ENCODE measurements at regions not wholly inside any gene's neighbourhood (a gene's known extent, or its start where the extent isn't known, plus 50 kb on each side); places are given as distances from the start of the nearest gene placed in this dataset.

GRCh38 chr16:86325360-86325759, 185.0 kb upstream of the FOXF1 start (continued):
- TF ChIP-seq, protein P1, sequence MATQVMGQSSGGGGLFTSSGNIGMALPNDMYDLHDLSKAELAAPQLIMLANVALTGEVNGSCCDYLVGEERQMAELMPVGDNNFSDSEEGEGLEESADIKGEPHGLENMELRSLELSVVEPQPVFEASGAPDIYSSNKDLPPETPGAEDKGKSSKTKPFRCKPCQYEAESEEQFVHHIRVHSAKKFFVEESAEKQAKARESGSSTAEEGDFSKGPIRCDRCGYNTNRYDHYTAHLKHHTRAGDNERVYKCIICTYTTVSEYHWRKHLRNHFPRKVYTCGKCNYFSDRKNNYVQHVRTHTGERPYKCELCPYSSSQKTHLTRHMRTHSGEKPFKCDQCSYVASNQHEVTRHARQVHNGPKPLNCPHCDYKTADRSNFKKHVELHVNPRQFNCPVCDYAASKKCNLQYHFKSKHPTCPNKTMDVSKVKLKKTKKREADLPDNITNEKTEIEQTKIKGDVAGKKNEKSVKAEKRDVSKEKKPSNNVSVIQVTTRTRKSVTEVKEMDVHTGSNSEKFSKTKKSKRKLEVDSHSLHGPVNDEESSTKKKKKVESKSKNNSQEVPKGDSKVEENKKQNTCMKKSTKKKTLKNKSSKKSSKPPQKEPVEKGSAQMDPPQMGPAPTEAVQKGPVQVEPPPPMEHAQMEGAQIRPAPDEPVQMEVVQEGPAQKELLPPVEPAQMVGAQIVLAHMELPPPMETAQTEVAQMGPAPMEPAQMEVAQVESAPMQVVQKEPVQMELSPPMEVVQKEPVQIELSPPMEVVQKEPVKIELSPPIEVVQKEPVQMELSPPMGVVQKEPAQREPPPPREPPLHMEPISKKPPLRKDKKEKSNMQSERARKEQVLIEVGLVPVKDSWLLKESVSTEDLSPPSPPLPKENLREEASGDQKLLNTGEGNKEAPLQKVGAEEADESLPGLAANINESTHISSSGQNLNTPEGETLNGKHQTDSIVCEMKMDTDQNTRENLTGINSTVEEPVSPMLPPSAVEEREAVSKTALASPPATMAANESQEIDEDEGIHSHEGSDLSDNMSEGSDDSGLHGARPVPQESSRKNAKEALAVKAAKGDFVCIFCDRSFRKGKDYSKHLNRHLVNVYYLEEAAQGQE (IDR thresholded peaks at IDR 0.05; ENCODE audit: low read depth), result no peak
- no peak for TF ChIP-seq SIN3A (IDR thresholded peaks at IDR 0.05; ENCODE audit: low read depth)

GRCh38 chr16:86325895-86326294, 184.4 kb upstream of the FOXF1 start:
- POLR2A ChIA-PET, result no interaction called here
- H3K79me2 ChIP-seq (ENCODE audit: insufficient read depth, low read length), result no peaks in the 10 kb centered on the region
- DNase-seq (ENCODE audit: low read depth, low spot score) (no peak), ATAC-seq (no peak)
- no TSS peak for BruUV-seq (replicated peaks)
- intact Hi-C loops (cut with micrococcal nuclease), result no loop called here
- no peaks in the 10 kb centered on the region for H3K4me1 ChIP-seq (ENCODE audit: control insufficient read depth in 1 of 2, insufficient read depth in 2 of 2, low read length in 2 of 2)
- H3K4me3 ChIP-seq (replicated peaks in 1 of 2; ENCODE audit: low read depth in 1 of 2, low read length in 2 of 2), result no peak overlapping the region
- H2AFZ ChIP-seq (ENCODE audit: low read depth, low read length, poor library complexity, severe bottlenecking), result no peak overlapping the region
- H3K9me3 ChIP-seq (ENCODE audit: control insufficient read depth in 1 of 2, insufficient read depth in 1 of 2, low read depth in 1 of 2, low read length in 2 of 2), result peaks cover 0 to 3% of the 10 kb centered on the region in 2 experiments; a peak in 1 of 4 replicates
- no peaks in the 10 kb centered on the region for H3K9me2 ChIP-seq (ENCODE audit: insufficient read depth)
- RAD21 ChIA-PET (ENCODE audit: low non-redundant PET in 1 of 2, low total read pairs in 2 of 2, uncharacterized antibody in 2 of 2, unreplicated experiment in 2 of 2), result no interaction called here
- CTCF ChIA-PET, result no interaction called here
- no peaks in the 10 kb centered on the region for H4K20me1 ChIP-seq (ENCODE audit: insufficient read depth)
- no peaks in the 10 kb centered on the region for H3K36me3 ChIP-seq (ENCODE audit: control insufficient read depth in 1 of 2, insufficient read depth in 2 of 2, low read length in 2 of 2)
- H3K27ac ChIP-seq (ENCODE audit: low read depth, low read length), result no peak overlapping the region
- peaks cover 10% of the 10 kb centered on the region; the same call in 1 of the 2 replicates for H3K27me3 ChIP-seq (ENCODE audit: insufficient read depth, low read length)
- no peak overlapping the region for H3K9ac ChIP-seq (ENCODE audit: low read length)
- H3K4me2 ChIP-seq (ENCODE audit: low read length), result no peak overlapping the region
- TF ChIP-seq TCF7L2 (IDR thresholded peaks at IDR 0.05; ENCODE audit: borderline replicate concordance, extremely low read depth, insufficient read depth, insufficient read length) (no peak), CEBPB (IDR thresholded peaks at IDR 0.05; ENCODE audit: low read depth) (no peak), JUND (IDR thresholded peaks at IDR 0.05) (no peak), EZH2 (IDR thresholded peaks at IDR 0.05) (no peak), ZNF274 (IDR thresholded peaks at IDR 0.05; ENCODE audit: low read depth, low read length) (no peak), SRF (IDR thresholded peaks at IDR 0.05; ENCODE audit: low read depth) (no peak), ZFX (IDR thresholded peaks at IDR 0.05) (no peak), ELF1 (IDR thresholded peaks at IDR 0.05; ENCODE audit: borderline replicate concordance, low read depth) (no peak), POLR2A (IDR thresholded peaks at IDR 0.05; ENCODE audit: borderline replicate concordance, extremely low read depth, insufficient read depth, insufficient read length) (no peak), RAD21 (IDR thresholded peaks at IDR 0.05; ENCODE audit: low read depth) (no peak), CBX3 (IDR thresholded peaks at IDR 0.05; ENCODE audit: low read depth) (no peak), CTCF (IDR thresholded peaks at IDR 0.05 in 2 of 3, conservative IDR thresholded peaks at IDR 0.05 in 1 of 3; ENCODE audit: borderline replicate concordance in 1 of 3, insufficient read depth in 1 of 3, low read depth in 2 of 3, low read length in 2 of 3) (no peak), ZBTB33 (IDR thresholded peaks at IDR 0.05; ENCODE audit: extremely low read depth, insufficient replicate concordance, low read length) (no peak), MAX (IDR thresholded peaks at IDR 0.05) (no peak), SP1 (IDR thresholded peaks at IDR 0.05; ENCODE audit: low read depth) (no peak)
